ENCODE measurements at regions not wholly inside any gene's neighbourhood (a gene's known extent, or its start where the extent isn't known, plus 50 kb on each side); places are given as distances from the start of the nearest gene placed in this dataset.
"Not testable (repeated sequence)": the region's sequence is repeated elsewhere in the genome, so short reads cannot be mapped to it uniquely, and the experiment has no call there.

GRCh38 chr9:129435988-129436717 is 184.7 kb downstream of the C9orf50 start:
- DNase-seq (ENCODE audit: low read depth in 2 of 2): no peak

GRCh38 chr9:129435291-129435690 is 185.6 kb downstream of the C9orf50 start:
- DNase-seq (ENCODE audit: low read depth in 2 of 2): no peak

DNA sequence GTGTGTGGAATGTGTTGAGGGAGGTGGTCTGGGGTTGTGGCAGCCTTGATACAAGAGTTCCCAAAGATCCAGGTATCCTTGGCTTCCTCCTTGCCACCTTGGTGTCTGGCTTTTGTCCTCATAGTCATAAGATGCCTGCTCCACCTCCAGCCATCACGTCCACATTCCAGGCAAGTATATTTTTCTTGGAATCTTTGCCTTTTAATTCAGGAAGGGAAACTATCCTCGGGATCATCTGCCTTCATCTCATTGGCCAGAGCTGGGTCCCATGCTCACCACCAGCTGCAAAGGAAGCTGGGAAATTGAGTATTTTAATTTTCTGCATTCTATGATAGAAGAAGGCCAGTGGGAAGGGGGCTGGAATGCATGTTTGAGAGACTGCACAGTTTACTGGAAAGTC is 186.7 kb downstream of the C9orf50 start:
- DNase-seq (ENCODE audit: low read depth in 2 of 2): no peak

DNA sequence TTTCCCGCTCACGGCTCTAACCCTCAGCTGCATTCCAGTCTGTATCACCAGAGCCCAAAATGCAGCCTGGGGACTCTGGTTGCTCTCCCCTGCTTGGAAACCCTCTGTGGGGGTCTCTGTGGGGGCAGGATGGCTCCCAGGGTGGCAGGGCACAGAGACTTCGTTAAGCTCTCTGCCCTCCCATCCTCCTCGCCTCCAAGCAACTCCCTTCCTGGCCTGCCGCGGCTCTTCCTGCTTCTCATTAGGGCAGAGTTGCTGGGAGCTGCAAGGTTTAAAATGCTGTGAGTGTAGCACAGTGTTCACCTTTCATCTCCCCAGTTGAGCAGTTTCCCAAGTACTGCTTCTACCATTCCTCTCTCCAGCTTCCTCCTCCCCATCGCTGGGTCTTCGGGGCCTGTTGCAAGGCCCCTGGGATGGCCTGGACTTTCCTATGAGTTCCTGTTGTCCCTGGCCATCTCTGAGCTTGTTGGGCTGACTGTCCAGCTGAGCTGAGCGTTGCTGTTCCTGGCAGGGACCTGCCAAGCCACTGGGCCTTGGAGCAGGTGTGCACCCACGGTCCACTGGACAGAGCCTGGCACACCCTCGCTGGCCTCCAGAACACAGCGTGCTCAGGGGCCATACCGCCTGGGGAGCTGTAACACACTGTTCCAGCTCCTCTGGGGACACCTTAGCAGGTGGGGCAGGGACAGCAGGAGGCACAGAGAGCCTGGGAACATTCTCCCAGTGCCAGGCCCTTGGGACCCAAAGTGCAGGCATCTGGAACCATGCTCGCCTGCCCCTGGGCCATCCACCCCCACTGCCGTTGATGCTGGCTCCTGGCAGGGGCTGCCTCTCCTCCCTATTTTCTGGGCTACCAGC is 188.4 kb downstream of the C9orf50 start:
- DNase-seq (ENCODE audit: low read depth in 2 of 2): no peak

- DNase-seq (ENCODE audit: low read depth in 2 of 2): no peak
Measured at GRCh38 chr9:129430940-129431643, 189.8 kb downstream of the C9orf50 start.

GRCh38 chr9:129428864-129429577 is 191.9 kb downstream of the C9orf50 start:
- no peak for DNase-seq (ENCODE audit: low read depth in 2 of 2)

DNA sequence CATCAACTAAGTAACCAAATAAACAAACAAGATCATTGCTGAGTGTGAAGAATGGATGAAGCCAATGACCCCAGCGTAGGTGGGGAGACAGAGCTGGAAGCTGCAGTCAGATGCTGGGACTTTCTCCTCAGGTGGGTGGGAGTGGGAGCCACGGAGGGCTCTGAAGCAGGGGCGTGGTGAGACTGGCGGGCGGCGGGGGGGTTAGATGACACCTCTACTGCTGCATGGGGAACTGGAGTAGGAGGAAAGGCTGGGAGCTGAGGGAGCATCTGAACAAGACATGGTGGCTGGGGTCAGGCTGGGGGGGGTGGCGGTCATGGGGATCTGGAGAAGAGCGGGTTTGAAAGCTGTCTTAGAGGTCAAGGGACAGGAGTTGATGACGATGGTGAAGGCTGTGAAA is 193.8 kb downstream of the C9orf50 start:
- DNase-seq (ENCODE audit: low read depth in 2 of 2): no peak

- DNase-seq (ENCODE audit: low read depth in 2 of 2): not testable (repeated sequence)
Measured at GRCh38 chr9:129423755-129424154, 197.1 kb downstream of the C9orf50 start.

GRCh38 chr9:129423216-129423615 is 197.7 kb downstream of the C9orf50 start:
- DNase-seq (ENCODE audit: low read depth in 2 of 2): no peak

GRCh38 chr9:129422843-129423192 is 198.1 kb downstream of the C9orf50 start:
- no peak for DNase-seq (ENCODE audit: low read depth in 2 of 2)

DNA sequence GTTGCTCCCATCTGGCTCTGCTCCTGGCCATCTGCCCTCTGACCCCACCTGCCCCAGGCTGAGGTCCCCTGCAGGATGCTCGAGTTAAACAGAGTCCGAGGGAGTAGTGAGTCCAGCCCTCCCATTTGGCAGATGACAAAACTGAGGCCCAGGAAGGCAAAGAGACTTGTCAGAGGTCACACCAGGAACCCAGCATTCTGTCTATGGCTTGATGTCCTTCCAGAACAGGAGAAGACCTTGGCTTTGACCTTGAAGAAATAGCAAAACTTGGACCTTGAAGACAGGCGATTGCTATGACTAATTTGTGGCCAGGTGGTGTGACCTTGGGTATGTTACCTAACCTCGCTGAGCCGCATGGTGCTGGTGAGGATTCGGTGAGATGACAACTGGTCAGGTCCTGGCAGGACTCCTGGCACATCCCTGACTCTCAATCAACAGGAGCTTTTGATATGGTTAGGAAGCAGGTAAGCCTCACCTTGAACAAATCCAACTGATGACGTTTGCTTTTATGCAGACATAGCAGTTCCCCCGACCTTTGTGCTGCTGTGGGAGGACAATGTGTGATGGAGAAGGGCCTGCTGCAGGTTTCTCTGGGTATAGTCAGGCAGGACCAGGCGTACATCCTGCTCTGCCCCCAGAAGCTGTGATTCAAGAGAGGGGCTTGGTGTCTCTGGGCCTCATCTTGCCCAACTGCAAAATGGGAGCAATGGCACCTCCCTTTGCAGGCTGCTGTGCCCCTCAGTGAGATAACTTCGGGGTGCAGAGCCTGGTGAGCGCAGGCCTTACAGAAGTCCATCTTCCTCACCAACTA is 198.7 kb downstream of the C9orf50 start:
- no peak for DNase-seq (ENCODE audit: low read depth in 2 of 2)

- no peak for DNase-seq (ENCODE audit: low read depth in 2 of 2)
Measured at GRCh38 chr9:129421371-129421770, 199.5 kb downstream of the C9orf50 start.

GRCh38 chr9:129420721-129421120 is 200.2 kb downstream of the C9orf50 start:
- no peak for DNase-seq (ENCODE audit: low read depth in 2 of 2)

DNA sequence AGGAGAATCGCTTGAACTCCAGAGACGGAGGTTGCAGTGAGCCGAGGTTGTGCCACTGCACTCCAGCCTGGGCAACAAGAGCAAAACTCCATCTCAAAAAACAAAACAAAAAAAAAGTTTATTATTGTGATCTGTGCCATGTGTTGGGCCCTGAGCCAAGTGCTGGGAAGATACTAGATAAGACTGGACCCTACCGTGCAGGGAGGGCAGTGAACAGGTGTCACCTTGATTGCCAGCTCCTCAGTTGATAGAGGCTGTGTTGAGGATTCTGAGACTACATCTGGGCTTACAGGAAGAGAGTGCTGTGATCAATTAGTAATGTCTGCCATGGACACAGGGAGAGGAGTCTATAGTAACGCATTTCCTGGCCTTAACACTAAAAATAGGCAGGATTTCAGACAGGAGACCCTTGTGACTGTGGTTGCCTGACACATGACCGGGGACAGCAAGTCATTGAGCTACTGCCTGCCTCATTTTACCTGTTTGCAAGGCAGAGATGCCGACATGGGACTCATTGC is 201.5 kb downstream of the C9orf50 start:
- no peak for DNase-seq (ENCODE audit: low read depth in 2 of 2)

- DNase-seq (ENCODE audit: low read depth in 2 of 2): no peak
Measured at GRCh38 chr9:129418451-129418850, 202.4 kb downstream of the C9orf50 start.

- DNase-seq (ENCODE audit: low read depth in 2 of 2): no peak
Measured at GRCh38 chr9:129416821-129417539, 203.9 kb downstream of the C9orf50 start.

- DNase-seq (ENCODE audit: low read depth in 2 of 2): no peak
Measured at GRCh38 chr9:129415942-129416651, 204.8 kb downstream of the C9orf50 start.

DNA sequence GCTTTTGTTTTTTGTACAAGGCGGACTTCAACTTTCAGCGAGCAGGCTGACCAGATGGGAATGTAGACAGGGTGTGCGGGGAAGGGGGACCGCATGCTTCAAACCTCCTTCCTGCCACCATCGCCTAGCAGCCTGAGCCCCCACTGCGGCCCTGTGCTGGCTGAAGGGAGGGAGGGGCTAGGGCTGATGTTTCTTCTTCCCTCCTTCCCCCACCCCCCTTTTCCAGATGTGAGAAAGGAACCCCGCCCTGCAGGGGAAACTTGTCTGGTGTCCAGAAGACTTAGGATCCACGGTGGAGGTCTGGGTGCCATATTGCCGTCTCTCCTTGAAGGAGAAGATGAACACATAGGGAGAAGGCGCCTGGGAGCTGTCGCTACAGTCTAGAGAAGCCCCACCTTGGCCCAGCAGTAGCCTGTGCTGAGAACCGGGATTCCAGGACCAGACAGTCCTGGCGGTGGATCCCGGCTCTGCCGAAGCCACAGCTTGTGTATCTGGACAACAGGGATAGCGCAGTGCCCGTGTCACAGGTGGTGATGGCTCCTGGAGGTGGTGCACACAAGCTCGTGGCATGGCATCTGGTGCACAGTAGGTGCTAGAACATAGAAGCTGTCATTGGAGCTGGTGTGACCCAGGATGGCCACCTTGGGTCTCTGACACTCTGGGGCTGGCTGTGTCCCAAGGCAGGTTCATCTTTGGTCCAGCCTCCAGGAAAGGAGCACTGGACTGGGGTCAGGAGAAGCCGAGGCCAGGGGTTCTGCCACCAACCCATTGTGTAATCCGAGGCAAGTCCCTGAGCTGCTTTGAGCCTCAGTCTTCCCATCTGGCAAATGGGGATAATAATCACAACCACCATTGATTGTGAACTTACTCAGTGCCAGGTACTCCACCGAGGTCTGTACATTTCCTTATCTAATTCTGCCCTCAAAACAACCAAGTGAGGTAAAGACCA is 205.6 kb downstream of the C9orf50 start:
- no peak for DNase-seq (ENCODE audit: low read depth in 2 of 2)

All from stimulated activated CD4-positive, alpha-beta T cell treated with anti-CD3 and anti-CD28 coated beads, Interleukin-15, amount 100 ng/mL, for 48 hours (primary cell).